ENCODE measurements at regions not wholly inside any gene's neighbourhood (a gene's known extent, or its start where the extent isn't known, plus 50 kb on each side); places are given as distances from the start of the nearest gene placed in this dataset.
"Not testable (repeated sequence)": the region's sequence is repeated elsewhere in the genome, so short reads cannot be mapped to it uniquely, and the experiment has no call there.

- peak; percentile 5 for DNase-seq
These were observed 1096.8 kb upstream of the PCDH20 start for GRCh38 chr13:62512194-62513141.

- DNase-seq: no peak
These were observed 1095.4 kb upstream of the PCDH20 start for GRCh38 chr13:62510906-62511655.

GRCh38 chr13:62502588-62502987 lies 1086.9 kb upstream of the PCDH20 start:
- DNase-seq: no peak

- DNase-seq: no peak
These were observed 1074.1 kb upstream of the PCDH20 start for GRCh38 chr13:62489731-62490130.

GRCh38 chr13:62483774-62484173 lies 1068.1 kb upstream of the PCDH20 start:
- DNase-seq: no peak

- DNase-seq: peak; percentile 34
These were observed 1066.7 kb upstream of the PCDH20 start for GRCh38 chr13:62482351-62482750.

GRCh38 chr13:62473944-62474237 lies 1058.2 kb upstream of the PCDH20 start:
- no peak for DNase-seq

- DNase-seq: no peak
These were observed 1057.7 kb upstream of the PCDH20 start for GRCh38 chr13:62473190-62473943.

- no peak for DNase-seq
These were observed 1038.1 kb upstream of the PCDH20 start for GRCh38 chr13:62453761-62454160.

- DNase-seq: no peak
These were observed 1035.1 kb upstream of the PCDH20 start for GRCh38 chr13:62450759-62451158.

GRCh38 chr13:62447771-62448382 lies 1032.2 kb upstream of the PCDH20 start:
- not testable (repeated sequence) for DNase-seq

GRCh38 chr13:62444805-62445204 lies 1029.2 kb upstream of the PCDH20 start:
- DNase-seq: no peak

- DNase-seq: no peak
These were observed 1018.4 kb upstream of the PCDH20 start for GRCh38 chr13:62434081-62434480.

- DNase-seq: no peak
These were observed 1018.0 kb upstream of the PCDH20 start for GRCh38 chr13:62433660-62434059.

- no peak for DNase-seq
These were observed 1017.3 kb upstream of the PCDH20 start for GRCh38 chr13:62432906-62433305.

- DNase-seq: no peak
These were observed 1016.6 kb upstream of the PCDH20 start for GRCh38 chr13:62432295-62432694.

- DNase-seq: no peak
These were observed 1016.2 kb upstream of the PCDH20 start for GRCh38 chr13:62431852-62432251.

- no peak for DNase-seq
These were observed 1003.2 kb upstream of the PCDH20 start for GRCh38 chr13:62418872-62419271.

GRCh38 chr13:62418376-62418775 lies 1002.7 kb upstream of the PCDH20 start:
- DNase-seq: no peak

- no peak for DNase-seq
These were observed 992.2 kb upstream of the PCDH20 start for GRCh38 chr13:62407871-62408270.

GRCh38 chr13:62388515-62388914 lies 972.9 kb upstream of the PCDH20 start:
- no peak for DNase-seq

GRCh38 chr13:62387647-62388046 lies 972.0 kb upstream of the PCDH20 start:
- no peak for DNase-seq

GRCh38 chr13:62379241-62379640 lies 963.6 kb upstream of the PCDH20 start:
- DNase-seq: not testable (repeated sequence)

All from DMS153 (cell line).